ENCODE measurements at regions not wholly inside any gene's neighbourhood (a gene's known extent, or its start where the extent isn't known, plus 50 kb on each side); places are given as distances from the start of the nearest gene placed in this dataset.

- TF ChIP-seq POLR2A (IDR thresholded peaks at IDR 0.05) (no peak), CTCF (IDR thresholded peaks at IDR 0.05) (no peak)
Observed at GRCh38 chr9:113785334-113785733, 90.8 kb upstream of the ZNF618 start.
